ENCODE measurements at regions not wholly inside any gene's neighbourhood (a gene's known extent, or its start where the extent isn't known, plus 50 kb on each side); places are given as distances from the start of the nearest gene placed in this dataset.

DNA sequence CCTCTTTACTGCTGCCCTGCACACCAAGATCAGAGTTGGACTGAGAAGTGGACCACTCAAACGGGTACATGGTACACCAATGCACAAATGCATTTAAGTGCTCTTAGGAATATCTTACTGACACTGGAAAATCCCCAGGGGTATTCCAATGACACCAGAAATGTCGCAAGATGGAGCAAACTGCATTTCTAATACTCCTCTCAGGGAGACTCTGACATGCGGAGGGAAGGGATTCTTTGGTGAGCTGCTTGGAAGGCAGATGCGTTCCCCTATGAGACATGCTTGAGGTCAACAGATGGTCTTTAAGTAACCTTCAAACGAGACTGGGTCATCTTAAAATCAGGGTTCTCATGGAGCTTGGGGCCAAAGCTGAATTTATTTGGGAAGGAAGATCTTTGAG lies 521.8 kb upstream of the TCF4 start:
- Histone ChIP-seq H3K36me3 (ENCODE audit: control insufficient read depth, insufficient read depth, low read length) (no peaks in the 10 kb centered on the region), H3K4me2 (ENCODE audit: insufficient read depth, low read length) (no peak overlapping the region), H3K4me3 (no peak overlapping the region), H3K79me2 (ENCODE audit: control insufficient read depth, insufficient read depth, low read length) (no peaks in the 10 kb centered on the region), H2AFZ (ENCODE audit: low read depth, low read length) (no peak overlapping the region), H3K9me3 (replicated peaks; ENCODE audit: control insufficient read depth, insufficient read depth, low read depth, low read length) (no peaks in the 10 kb centered on the region), H4K20me1 (replicated peaks; ENCODE audit: control insufficient read depth, insufficient read depth, low read length) (no peaks in the 10 kb centered on the region), H3K4me1 (replicated peaks in 1 of 2; ENCODE audit: control insufficient read depth in 2 of 2, insufficient read depth in 2 of 2, low read length in 2 of 2) (no peaks in the 10 kb centered on the region), H3K27me3 (ENCODE audit: control insufficient read depth in 2 of 2, insufficient read depth in 2 of 2, low read length in 2 of 2) (no peaks in the 10 kb centered on the region), H3K9ac (ENCODE audit: insufficient read depth in 1 of 2, low read depth in 2 of 2, low read length in 2 of 2) (no peak overlapping the region), H3K27ac (ENCODE audit: extremely low read depth, low read depth, low read length) (no peak overlapping the region), H3K9me1 (ENCODE audit: control insufficient read depth, insufficient read depth, low read length) (no peaks in the 10 kb centered on the region)
- no peak for TF ChIP-seq SNRNP70 (optimal IDR thresholded peaks at IDR 0.05; ENCODE audit: low read depth, low read length)
- TF ChIP-seq, protein P1, sequence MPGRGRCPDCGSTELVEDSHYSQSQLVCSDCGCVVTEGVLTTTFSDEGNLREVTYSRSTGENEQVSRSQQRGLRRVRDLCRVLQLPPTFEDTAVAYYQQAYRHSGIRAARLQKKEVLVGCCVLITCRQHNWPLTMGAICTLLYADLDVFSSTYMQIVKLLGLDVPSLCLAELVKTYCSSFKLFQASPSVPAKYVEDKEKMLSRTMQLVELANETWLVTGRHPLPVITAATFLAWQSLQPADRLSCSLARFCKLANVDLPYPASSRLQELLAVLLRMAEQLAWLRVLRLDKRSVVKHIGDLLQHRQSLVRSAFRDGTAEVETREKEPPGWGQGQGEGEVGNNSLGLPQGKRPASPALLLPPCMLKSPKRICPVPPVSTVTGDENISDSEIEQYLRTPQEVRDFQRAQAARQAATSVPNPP (IDR thresholded peaks at IDR 0.05; ENCODE audit: borderline replicate concordance, insufficient read depth, insufficient read length) = no peak
- TF ChIP-seq GABPB2 (CRISPR knock-in tag; conservative IDR thresholded peaks at IDR 0.05) = no peak
- TF ChIP-seq PTRF (tag; IDR thresholded peaks at IDR 0.05) = no peak
- TF ChIP-seq PURB (CRISPR knock-in tag; IDR thresholded peaks at IDR 0.05; ENCODE audit: low read depth) = no peak
- no peak for TF ChIP-seq ZNF830 (CRISPR knock-in tag; IDR thresholded peaks at IDR 0.05)
- no peak for TF ChIP-seq ZBTB7A (IDR thresholded peaks at IDR 0.05; ENCODE audit: borderline replicate concordance, control insufficient read depth, low read depth, low read length)
- no peak for TF ChIP-seq POLR2B (IDR thresholded peaks at IDR 0.05; ENCODE audit: low read depth, partially characterized antibody)
- no peak for TF ChIP-seq OTX1 (CRISPR knock-in tag; IDR thresholded peaks at IDR 0.05)
- no peak for TF ChIP-seq NELFE (IDR thresholded peaks at IDR 0.05; ENCODE audit: insufficient read depth, insufficient read length)
- TF ChIP-seq ZBTB34 (CRISPR knock-in tag; IDR thresholded peaks at IDR 0.05) = no peak
- TF ChIP-seq, protein P2, sequence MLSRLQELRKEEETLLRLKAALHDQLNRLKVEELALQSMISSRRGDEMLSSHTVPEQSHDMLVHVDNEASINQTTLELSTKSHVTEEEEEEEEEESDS (CRISPR knock-in tag; IDR thresholded peaks at IDR 0.05) = no peak
- no peak for TF ChIP-seq BRCA1 (IDR thresholded peaks at IDR 0.05)
- no peak for TF ChIP-seq BRCA1 (CRISPR knock-in tag; IDR thresholded peaks at IDR 0.05)
- TF ChIP-seq HDAC6 (IDR thresholded peaks at IDR 0.05; ENCODE audit: low read depth, low read length) = no peak
- in situ Hi-C loops (cut with MboI) = no loop called here
- intact Hi-C loops (cut with micrococcal nuclease) = no loop called here
- FAIRE-seq (no peak), ATAC-seq (no peak), DNase-seq (ENCODE audit: extremely low read depth in 1 of 4, low spot score in 3 of 4) (no peak)
- WGBS (ENCODE audit: insufficient coverage, low coverage, missing lambda C conversion rate) = 0% methylated on average over 5 of the region's 5 CpGs
- POLR2A ChIA-PET = no interaction called here
- no TSS peak for BruUV-seq (replicated peaks)
- CTCF ChIA-PET (ENCODE audit: low intra/inter-chr PET ratio) = no interaction called here
